HS-27A (cell line): ENCODE measurements at regions not wholly inside any gene's neighbourhood (a gene's known extent, or its start where the extent isn't known, plus 50 kb on each side); places are given as distances from the start of the nearest gene placed in this dataset.

Experiments used
- DNase-seq: peaks from one replicate; pipeline ENCODE4 v3.0.0-alpha.2; 2012; ENCODE audit warnings: low read depth, missing footprints

GRCh38 chr14:86897704-86898513 is 1095.1 kb downstream of the GALC start:
- no peak for DNase-seq

- DNase-seq, result no peak
Observed at GRCh38 chr14:86897224-86897623, 1095.8 kb downstream of the GALC start.

- no peak for DNase-seq
Observed at GRCh38 chr14:86896701-86897100, 1096.3 kb downstream of the GALC start.

- no peak for DNase-seq
Observed at GRCh38 chr14:86892152-86892956, 1100.6 kb downstream of the GALC start.

GRCh38 chr14:86885280-86885679 is 1107.7 kb downstream of the GALC start:
- no peak for DNase-seq

GRCh38 chr14:86884498-86884897 is 1108.5 kb downstream of the GALC start:
- DNase-seq, result no peak

GRCh38 chr14:86882818-86883217 is 1110.2 kb downstream of the GALC start:
- no peak for DNase-seq

- no peak for DNase-seq
Observed at GRCh38 chr14:86865934-86866333, 1127.0 kb downstream of the GALC start.

- no peak for DNase-seq
Observed at GRCh38 chr14:86858591-86858990, 1134.4 kb downstream of the GALC start.

- no peak for DNase-seq
Observed at GRCh38 chr14:86858031-86858430, 1135.0 kb downstream of the GALC start.

GRCh38 chr14:86852530-86852929 is 1140.5 kb downstream of the GALC start:
- no peak for DNase-seq

GRCh38 chr14:86847140-86847539 is 1145.8 kb downstream of the GALC start:
- DNase-seq, result no peak

GRCh38 chr14:86838363-86838762 is 1154.6 kb downstream of the GALC start:
- DNase-seq, result no peak

GRCh38 chr14:86826661-86827060 is 1166.3 kb downstream of the GALC start:
- DNase-seq, result no peak

GRCh38 chr14:86824167-86824566 is 1168.8 kb downstream of the GALC start:
- no peak for DNase-seq

GRCh38 chr14:86823581-86823980 is 1169.4 kb downstream of the GALC start:
- DNase-seq, result no peak

- DNase-seq, result no peak
Observed at GRCh38 chr14:86815341-86815740, 1177.6 kb downstream of the GALC start.

- no peak for DNase-seq
Observed at GRCh38 chr14:86802726-86803125, 1190.3 kb downstream of the GALC start.

GRCh38 chr14:86799244-86799647 is 1193.7 kb downstream of the GALC start:
- no peak for DNase-seq

GRCh38 chr14:86798330-86798729 is 1194.7 kb downstream of the GALC start:
- no peak for DNase-seq

- no peak for DNase-seq
Observed at GRCh38 chr14:86797075-86797351, 1196.0 kb downstream of the GALC start.

GRCh38 chr14:86796221-86797074 is 1196.5 kb downstream of the GALC start:
- DNase-seq, result no peak

GRCh38 chr14:86794689-86795088 is 1198.3 kb downstream of the GALC start:
- DNase-seq, result no peak
